Heart right ventricle (tissue), 16 donors: ENCODE measurements at regions not wholly inside any gene's neighbourhood (a gene's known extent, or its start where the extent isn't known, plus 50 kb on each side); places are given as distances from the start of the nearest gene placed in this dataset.

Experiments
- ATAC-seq, 8 donors: fragments of 200-7000 bp; cut with Tn5 transposase; one replicate each; pipeline ENCODE4 v1.9.1; 2020; ENCODE audit warnings: mild to moderate bottlenecking in 8 of 8, moderate library complexity in 8 of 8, moderate number of reproducible peaks in 1 of 8
- DNase-seq, 2 donors: peaks; one replicate each; pipeline ENCODE4 v3.0.0-alpha.2; 2020
- H3K27ac ChIP-seq, 10 donors: fragments of 200-600 bp; sonication (generic) in 2 of 10; one replicate each; pipeline versions ENCODE4 v1.5.0 to v1.8.0; 2020 to 2022; ENCODE audit warnings: mild to moderate bottlenecking in 3 of 10
- H3K27me3 ChIP-seq, 7 donors: fragments of 200-600 bp; one replicate each; pipeline ENCODE4 v1.8.0; 2021 to 2022; ENCODE audit warnings: mild to moderate bottlenecking in 2 of 7
- H3K36me3 ChIP-seq, 9 donors: fragments of 200-600 bp; sonication (generic) in 1 of 9; one replicate each; pipeline versions ENCODE4 v1.5.0 to v1.8.0; 2020 to 2022; ENCODE audit warnings: mild to moderate bottlenecking in 2 of 9
- H3K4me1 ChIP-seq, 9 donors: fragments of 200-600 bp; sonication (generic) in 1 of 9; one replicate each; pipeline versions ENCODE4 v1.5.0 to v1.8.0; 2020 to 2022; ENCODE audit warnings: mild to moderate bottlenecking in 4 of 9
- H3K4me3 ChIP-seq, 10 donors: fragments of 200-600 bp; sonication (generic) in 2 of 10; one replicate each; pipeline versions ENCODE4 v1.5.0 to v1.8.0; 2020 to 2022; ENCODE audit warnings: mild to moderate bottlenecking in 7 of 10, moderate library complexity in 2 of 10
- H3K9me3 ChIP-seq, 11 donors: fragments of 200-600 bp in 10 of 11; sonication (generic) in 2 of 11; one replicate each; pipeline versions ENCODE4 v1.5.0 to v1.8.0; 2013 to 2022; ENCODE audit warnings: mild to moderate bottlenecking in 2 of 11, control low read depth in 1 of 11, moderate library complexity in 1 of 11
- CTCF ChIP-seq, 9 donors: fragments of 200-600 bp; sonication (generic) in 2 of 9; IDR thresholded peaks; one replicate each; pipeline versions ENCODE4 v1.5.0 to v1.8.0; 2021 to 2022; ENCODE audit warnings: antibody characterized with exemption in 9 of 9, mild to moderate bottlenecking in 5 of 9, moderate library complexity in 1 of 9
- WGBS, 2 donors: extraction: QIAGEN DNeasy Blood & Tissue Kit; methylation state at CpG; one replicate each; pipeline ENCODE4 v1.1.7; 2013; ENCODE audit warnings: inconsistent platforms in 1 of 2; 5-methylcytosine and 5-hydroxymethylcytosine counted together
- intact Hi-C, 10 donors: fragments of 100-400 bp; cut with DNase I; formaldehyde crosslinking; loops; one replicate each; pipeline versions ENCODE4 v1.11.1 to v1.14.2; 2022
- donor health status: Arrhythmogenic right ventricular cardiomyopathy.
- donor health status: ischemic (EF 13 %, LVEDD 7.1; RV severe dilation, severe dysfunction).
- donor health status: healthy with polysubstance abuse.
- donor health status: DM: no; HTN: yes; CAD: no.
- donor health status: DM: no; HTN: no; CAD: no.
- donor health status: ischemic (EF 25% LVEDD 6.9; RV normal size, moderate dysfunction).
- donor health status: ischemic (EF 25% LVEDD 5.7; RV mildly dilated, moderate dysfunction).
- donor health status: healthy.
- donor health status: DM: yes; HTN: yes; CAD: no.
- donor health status: Ischemic cardiomyopathy.
- donor health status: ischemic (EF 35%, LVEDD 5.7; RV mildly dilated, moderate dysfunction).
- donor health status: nonischemic (EF 11% LVEDD 7.7; RV severe dilation, severe dysfunction).
- donor health status: DM: yes; HTN: yes; CAD: no.
- donor health status: PGD.
- donor health status: ischemic (EF 29% LVEDD 5.4; RV normal size, mild dysfunction).
- donor health status: nonischemic (EF 23%, LVEDD 6.1; RV moderate dilation, normal function).

GRCh38 chr18:8538935-8539334 lies 70.3 kb upstream of the RAB12 start:
- H3K9me3 ChIP-seq = no peaks in the 10 kb centered on the region
- WGBS, 2 donors = 85 to 90% methylated on average over 2 of the region's 2 CpGs
- ATAC-seq = no peak

GRCh38 chr18:8546677-8547076 lies 62.6 kb upstream of the RAB12 start:
- no peak for TF ChIP-seq CTCF (IDR thresholded peaks at IDR 0.05)
- no peak for ATAC-seq
- no peaks in the 10 kb centered on the region for H3K4me1 ChIP-seq
- 90 to 94% methylated on average over 5 of the region's 5 CpGs for WGBS, 2 donors
- H3K4me3 ChIP-seq = no peak overlapping the region
- no peak overlapping the region for H3K27ac ChIP-seq
- intact Hi-C loops = no loop called here
- no peaks in the 10 kb centered on the region for H3K36me3 ChIP-seq
- no peaks in the 10 kb centered on the region for H3K27me3 ChIP-seq
- no peaks in the 10 kb centered on the region for H3K9me3 ChIP-seq
- DNase-seq = no peak

More at GRCh38 chr18:8538935-8539334, 70.3 kb upstream of the RAB12 start:
- DNase-seq = no peak
- no peaks in the 10 kb centered on the region for H3K27me3 ChIP-seq
- TF ChIP-seq CTCF (IDR thresholded peaks at IDR 0.05) = no peak
- no peaks in the 10 kb centered on the region for H3K4me1 ChIP-seq
- intact Hi-C loops = loop anchor here in 1 of 10 donors (5.0 kb wide), 1 partner anchor 403 kb away; no protein-coding TSS in a partner anchor
- H3K27ac ChIP-seq = no peak overlapping the region
- H3K36me3 ChIP-seq = no peaks in the 10 kb centered on the region
- H3K4me3 ChIP-seq = no peak overlapping the region

- H3K9me3 ChIP-seq = no peaks in the 10 kb centered on the region
- H3K4me3 ChIP-seq = no peak overlapping the region
- intact Hi-C loops = no loop called here
- no peak for DNase-seq
- no peaks in the 10 kb centered on the region for H3K36me3 ChIP-seq
- no peak overlapping the region for H3K27ac ChIP-seq
- TF ChIP-seq CTCF (IDR thresholded peaks at IDR 0.05) = no peak
- 81 to 83% methylated on average over 8 of the region's 8 CpGs for WGBS, 2 donors
- H3K4me1 ChIP-seq = no peaks in the 10 kb centered on the region
- ATAC-seq = peak in 2 of 8 donors; percentile 31 to 86
- no peaks in the 10 kb centered on the region for H3K27me3 ChIP-seq
Observed at GRCh38 chr18:8548186-8548585, 61.1 kb upstream of the RAB12 start.

- ATAC-seq (no peak), DNase-seq (no peak)
- Histone ChIP-seq H3K27me3 (no peaks in the 10 kb centered on the region), H3K9me3 (no peaks in the 10 kb centered on the region), H3K4me3 (no peak overlapping the region), H3K27ac (no peak overlapping the region), H3K4me1 (no peaks in the 10 kb centered on the region), H3K36me3 (no peaks in the 10 kb centered on the region)
- 84 to 91% methylated on average over 6 of the region's 6 CpGs for WGBS, 2 donors
- intact Hi-C loops = no loop called here
- no peak for TF ChIP-seq CTCF (IDR thresholded peaks at IDR 0.05)
Observed at GRCh38 chr18:8549254-8549757, 59.9 kb upstream of the RAB12 start.
